H1 (cell line): ENCODE measurements at regions not wholly inside any gene's neighbourhood (a gene's known extent, or its start where the extent isn't known, plus 50 kb on each side); places are given as distances from the start of the nearest gene placed in this dataset.

Experiments used
- CTCF ChIA-PET: fragments of 300-600 bp; sonication (Branson Sonifier 250); formaldehyde crosslinking; loops from one replicate; lab custom pipeline; 2021; ENCODE audit not compliant: partially characterized antibody; lab: Charles Lee
- POLR2A ChIA-PET: fragments of 300-600 bp; sonication (Branson Sonifier 250); formaldehyde crosslinking; loops from one replicate; lab custom pipeline; 2021; ENCODE audit warnings: inconsistent platforms; ENCODE audit not compliant: partially characterized antibody; lab: Charles Lee
- DNase-seq, 2 experiments: peaks; one replicate each; pipeline versions ENCODE4 v3.0.0 to v3.0.0-alpha.2; 2010 to 2022; ENCODE audit warnings: low spot score in 2 of 2, low read depth in 1 of 2, mixed read lengths in 1 of 2
- FAIRE-seq: peaks from 2 replicates; lab custom pipeline; 2011; peaks lifted over from hg19 to GRCh38; lab: Jason Lieb, UNC
- H2AFZ ChIP-seq: 2 replicates; pipeline ENCODE4 v1.8.1; 2012; ENCODE audit warnings: low read length, inconsistent platforms
- H2AK5ac ChIP-seq: 2 replicates; pipeline ENCODE4 v1.6.1; 2013; ENCODE audit warnings: low read depth, low read length
- H2BK120ac ChIP-seq: replicated peaks from 2 replicates; pipeline ENCODE3; 2013; ENCODE audit warnings: low read depth, low read length, inconsistent platforms
- H2BK12ac ChIP-seq: 2 replicates; pipeline ENCODE4 v1.6.1; 2013; ENCODE audit warnings: low read depth, low read length
- H2BK15ac ChIP-seq: 2 replicates; pipeline ENCODE4 v1.6.1; 2013; ENCODE audit warnings: low read length
- H2BK20ac ChIP-seq: 2 replicates; pipeline ENCODE4 v1.6.1; 2013; ENCODE audit warnings: low read length
- H2BK5ac ChIP-seq: 2 replicates; pipeline ENCODE4 v1.6.1; 2013; ENCODE audit warnings: low read depth, low read length
- H3K14ac ChIP-seq: 2 replicates; pipeline ENCODE4 v1.6.1; 2013; ENCODE audit warnings: inconsistent platforms; ENCODE audit not compliant: insufficient read length
- H3K18ac ChIP-seq: 2 replicates; pipeline ENCODE4 v1.6.1; 2013; ENCODE audit warnings: low read length; ENCODE audit errors: extremely low read depth
- H3K23ac ChIP-seq: 2 replicates; pipeline ENCODE4 v1.6.1; 2013; ENCODE audit warnings: inconsistent platforms; ENCODE audit not compliant: insufficient read length
- H3K23me2 ChIP-seq: 2 replicates; pipeline ENCODE4 v1.6.1; 2013; ENCODE audit warnings: low read depth, low read length
- H3K27ac ChIP-seq: 2 replicates; pipeline ENCODE4 v1.6.1; 2011; ENCODE audit warnings: low read depth, low read length, inconsistent platforms
- H3K27me3 ChIP-seq, 4 experiments: replicated peaks in 1 of 4; 1 replicate in 1 of 4; 2 replicates in 3 of 4; pipeline versions ENCODE4 v1.6.1 to v1.8.1; 2011 to 2013; ENCODE audit warnings: low read length in 3 of 4, mild to moderate bottlenecking in 3 of 4, inconsistent platforms in 2 of 4, mixed read lengths in 2 of 4, moderate library complexity in 1 of 4; ENCODE audit not compliant: control insufficient read depth in 3 of 4, insufficient read depth in 3 of 4; ENCODE audit errors: extremely low read depth in 1 of 4
- H3K36me3 ChIP-seq, 4 experiments: 2 replicates each; pipeline versions ENCODE4 v1.6.1 to v1.8.1; 2011 to 2013; ENCODE audit warnings: mild to moderate bottlenecking in 4 of 4, low read length in 3 of 4, moderate library complexity in 2 of 4, control low read depth in 1 of 4, inconsistent platforms in 1 of 4; ENCODE audit not compliant: insufficient read depth in 4 of 4, control insufficient read depth in 2 of 4
- H3K4ac ChIP-seq: replicated peaks from 2 replicates; pipeline ENCODE3; 2013; ENCODE audit warnings: low read length, low read depth, mixed read lengths, inconsistent platforms; ENCODE audit not compliant: insufficient read length
- H3K4me1 ChIP-seq, 4 experiments: replicated peaks in 1 of 4; 1 replicate in 1 of 4; 2 replicates in 3 of 4; pipeline versions ENCODE4 v1.6.1 to v1.8.1; 2011 to 2013; ENCODE audit warnings: low read length in 3 of 4, inconsistent platforms in 2 of 4, mixed read lengths in 1 of 4; ENCODE audit not compliant: insufficient read depth in 4 of 4, control insufficient read depth in 3 of 4
- H3K4me2 ChIP-seq, 2 experiments: 2 replicates each; pipeline versions ENCODE4 v1.6.1 to v1.8.1; 2011 to 2013; ENCODE audit warnings: low read depth in 2 of 2, low read length in 2 of 2, control low read depth in 1 of 2, inconsistent platforms in 1 of 2, mild to moderate bottlenecking in 1 of 2; ENCODE audit not compliant: insufficient read depth in 1 of 2
- H3K4me3 ChIP-seq, 4 experiments: fragments of 200-600, 300-600 bp in 1 of 4; sonication (generic), shearing (Covaris generic), sonication (Bioruptor Twin) in 1 of 4; 2 replicates each; pipeline versions ENCODE4 v1.5.1 to v1.8.1; 2011 to 2016; ENCODE audit warnings: low read length in 4 of 4, low read depth in 3 of 4, control low read depth in 2 of 4, inconsistent platforms in 2 of 4, mild to moderate bottlenecking in 2 of 4, mixed read lengths in 1 of 4, moderate library complexity in 1 of 4; ENCODE audit not compliant: insufficient read depth in 2 of 4; ENCODE audit errors: extremely low read depth in 1 of 4
- H3K56ac ChIP-seq: replicated peaks from 2 replicates; pipeline ENCODE3; 2013; ENCODE audit warnings: low read depth, mild to moderate bottlenecking, mixed read lengths, low read length, inconsistent platforms; ENCODE audit not compliant: insufficient read length
- H3K79me1 ChIP-seq: 2 replicates; pipeline ENCODE4 v1.6.1; 2013; ENCODE audit warnings: low read depth, low read length, control low read depth
- H3K79me2 ChIP-seq, 2 experiments: 2 replicates each; pipeline versions ENCODE4 v1.6.1 to v1.8.1; 2012 to 2013; ENCODE audit warnings: low read length in 2 of 2, mild to moderate bottlenecking in 2 of 2, inconsistent platforms in 1 of 2; ENCODE audit not compliant: insufficient read depth in 2 of 2, control insufficient read depth in 1 of 2
- H3K9ac ChIP-seq, 4 experiments: replicated peaks in 1 of 4; 1 replicate in 1 of 4; 2 replicates in 3 of 4; pipeline versions ENCODE4 v1.6.1 to v1.8.1; 2011 to 2013; ENCODE audit warnings: low read depth in 3 of 4, low read length in 3 of 4, control low read depth in 2 of 4, mild to moderate bottlenecking in 2 of 4, moderate library complexity in 2 of 4, inconsistent platforms in 1 of 4; ENCODE audit errors: extremely low read depth in 1 of 4
- H3K9me3 ChIP-seq, 2 experiments: 2 replicates each; pipeline versions ENCODE4 v1.6.1 to v1.8.1; 2012 to 2013; ENCODE audit warnings: mild to moderate bottlenecking in 2 of 2, moderate library complexity in 2 of 2, control low read depth in 1 of 2, inconsistent platforms in 1 of 2, low read depth in 1 of 2, low read length in 1 of 2, mixed read lengths in 1 of 2; ENCODE audit not compliant: insufficient read depth in 2 of 2
- H4K20me1 ChIP-seq, 2 experiments: replicated peaks in 1 of 2; 2 replicates each; pipeline versions ENCODE3 to v1.8.1; 2011 to 2013; ENCODE audit warnings: inconsistent platforms in 2 of 2, low read length in 2 of 2, mild to moderate bottlenecking in 1 of 2; ENCODE audit not compliant: insufficient read depth in 2 of 2, control insufficient read depth in 1 of 2
- H4K5ac ChIP-seq: 2 replicates; pipeline ENCODE4 v1.6.1; 2013; ENCODE audit warnings: low read length, low read depth, mixed read lengths, inconsistent platforms; ENCODE audit not compliant: insufficient read length
- H4K8ac ChIP-seq: 2 replicates; pipeline ENCODE4 v1.8.0; 2013; ENCODE audit warnings: mild to moderate bottlenecking, moderate library complexity, low read length, inconsistent platforms; ENCODE audit not compliant: insufficient read depth; ENCODE audit errors: extremely low read depth
- H4K91ac ChIP-seq: replicated peaks from 2 replicates; pipeline ENCODE3; 2013; ENCODE audit warnings: low read length, mixed read lengths, inconsistent platforms; ENCODE audit not compliant: insufficient read length
- BACH1 ChIP-seq: IDR thresholded peaks from 2 replicates; pipeline ENCODE4 v1.6.1; 2012; ENCODE audit warnings: low read length, improper control_type of control experiment
- CEBPB ChIP-seq: IDR thresholded peaks from 2 replicates; pipeline ENCODE4 v1.6.1; 2012; ENCODE audit warnings: low read depth, low read length
- CTBP2 ChIP-seq: IDR thresholded peaks from 2 replicates; pipeline ENCODE4 v1.7.0; 2011; ENCODE audit warnings: borderline replicate concordance, mild to moderate bottlenecking, moderate library complexity, mixed read lengths, low read length; ENCODE audit not compliant: insufficient read depth, insufficient read length
- EZH2 ChIP-seq: fragments of 200-600 bp; sonication (generic); IDR thresholded peaks from 2 replicates; pipeline ENCODE4 v1.7.1; 2012; ENCODE audit warnings: low read depth, mild to moderate bottlenecking, moderate library complexity, low read length, inconsistent platforms; ENCODE audit not compliant: severe bottlenecking
- KDM1A ChIP-seq: fragments of 200-600, 300-600 bp; sonication (generic); IDR thresholded peaks from 2 replicates; pipeline ENCODE4 v1.7.1; 2016; ENCODE audit warnings: mild to moderate bottlenecking, low read length, borderline replicate concordance
- MAFK ChIP-seq: IDR thresholded peaks from 2 replicates; pipeline ENCODE4 v1.6.1; 2012; ENCODE audit warnings: low read depth, mild to moderate bottlenecking, improper control_type of control experiment, low read length
- SIN3A ChIP-seq, 2 experiments: IDR thresholded peaks in 1 of 2; conservative IDR thresholded peaks in 1 of 2; 2 replicates each; pipeline ENCODE4 v1.6.1; 2011 to 2012; ENCODE audit warnings: low read length in 2 of 2, improper control_type of control experiment in 1 of 2, low read depth in 1 of 2, mild to moderate bottlenecking in 1 of 2
- SP1 ChIP-seq: IDR thresholded peaks from 2 replicates; pipeline ENCODE4 v1.6.1; 2011; ENCODE audit warnings: low read depth, low read length
- SP2 ChIP-seq: IDR thresholded peaks from 2 replicates; pipeline ENCODE4 v1.6.1; 2012; ENCODE audit warnings: mild to moderate bottlenecking, low read length, inconsistent platforms
- TAF7 ChIP-seq: optimal IDR thresholded peaks from 2 replicates; pipeline ENCODE3; 2011; ENCODE audit warnings: low read depth, mild to moderate bottlenecking, inconsistent platforms, low read length, moderate library complexity, borderline replicate concordance
- ZNF274 ChIP-seq: IDR thresholded peaks from 2 replicates; pipeline ENCODE4 v1.7.0; 2012; ENCODE audit warnings: low read length, borderline replicate concordance; ENCODE audit errors: extremely low read depth
- WGBS, 2 experiments: shearing (Covaris generic) in 1 of 2; methylation state at CpG; one replicate each; pipeline versions ENCODE4 v1.1.6 to v1.1.7; 2013 to 2015; ENCODE audit warnings: low lambda C conversion rate in 2 of 2, mixed read lengths in 2 of 2, inconsistent platforms in 1 of 2, low coverage in 1 of 2, missing lambda C conversion rate in 1 of 2; ENCODE audit not compliant: insufficient replicate concordance in 2 of 2, insufficient coverage in 1 of 2, insufficient read length in 1 of 2; ENCODE audit errors: extremely low coverage in 1 of 2, missing lambda C conversion rate in 1 of 2; 5-methylcytosine and 5-hydroxymethylcytosine counted together
- TF ChIP-seq, protein P1 (sequence below): IDR thresholded peaks from 2 replicates; pipeline ENCODE4 v1.6.1; 2012; ENCODE audit warnings: inconsistent platforms

DNA sequence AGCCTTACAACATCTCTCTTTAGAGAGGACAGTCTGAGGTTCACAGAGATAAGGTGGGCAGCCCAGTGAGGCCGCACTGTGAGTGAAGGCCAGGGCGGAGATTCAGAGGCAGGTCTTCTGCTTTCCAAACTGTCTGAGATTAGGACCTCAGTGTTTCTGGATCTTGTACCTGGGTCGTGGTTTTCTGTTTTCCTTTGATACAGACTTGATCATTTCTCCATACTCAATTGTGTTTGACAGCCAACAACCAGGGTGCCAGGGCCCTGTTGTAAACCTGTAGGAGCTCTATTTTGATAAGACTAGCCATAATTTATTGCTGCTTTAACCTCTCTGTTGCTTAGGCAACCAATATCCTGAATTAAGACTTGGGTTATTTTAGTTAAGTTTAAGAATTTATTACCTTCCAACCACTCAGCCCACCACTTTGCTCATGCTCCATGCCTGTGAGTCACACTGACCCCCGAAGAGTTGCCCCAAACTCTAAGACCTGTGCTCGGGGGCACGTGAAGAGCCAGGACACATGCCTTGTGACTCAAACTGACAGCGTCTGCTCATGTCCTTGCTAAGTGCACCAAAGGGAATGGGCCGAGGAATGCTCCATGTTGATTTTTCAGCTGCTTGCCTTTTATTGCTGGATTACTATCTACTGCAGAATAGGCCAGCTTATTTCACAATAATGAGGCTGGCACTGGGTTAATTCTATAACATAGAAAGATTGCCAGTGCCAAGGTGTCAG is 248.6 kb downstream of the BCL2 start:
- Histone ChIP-seq H2BK5ac (no peak overlapping the region), H3K4me3 (no peak overlapping the region), H3K56ac (no peak overlapping the region), H3K18ac (no peak overlapping the region), H3K4me2 (no peak overlapping the region), H2AFZ (no peak overlapping the region), H3K27me3 (no peaks in the 10 kb centered on the region), H2BK12ac (no peak overlapping the region), H2BK15ac (no peak overlapping the region), H3K9ac (no peak overlapping the region), H3K14ac (no peak overlapping the region), H3K4me1 (peaks cover 0 to 3% (median 0%) of the 10 kb centered on the region in 4 experiments; a peak in 1 of 7 replicates), H3K9me3 (no peaks in the 10 kb centered on the region), H4K8ac (no peak overlapping the region), H3K36me3 (no peaks in the 10 kb centered on the region), H2AK5ac (no peak overlapping the region), H3K23me2 (0 out of 2 replicates have a peak, but pooled peaks cover 3% of the 10 kb centered on the region), H2BK120ac (no peak overlapping the region), H2BK20ac (no peak overlapping the region), H3K79me2 (no peaks in the 10 kb centered on the region), H4K91ac (no peak overlapping the region), H3K23ac (no peak overlapping the region), H3K4ac (no peak overlapping the region), H3K27ac (no peak overlapping the region), H4K20me1 (no peaks in the 10 kb centered on the region), H4K5ac (no peak overlapping the region), H3K79me1 (no peaks in the 10 kb centered on the region)
- CTCF ChIA-PET, result interaction anchor here (0.9 to 1.4 kb wide), 4 partner anchors 8 to 486 kb away, joined by 3 to 5 read pairs (median 4); no protein-coding TSS in a partner anchor
- FAIRE-seq (no peak), DNase-seq (no peak)
- POLR2A ChIA-PET, result no interaction called here
- WGBS, 2 experiments, result 87% methylated on average over 8 of the region's 8 CpGs; no CpG with 5 or more reads in 1 of the 2 experiments
- TF ChIP-seq KDM1A, result no peak
- TF ChIP-seq CEBPB, result no peak
- no peak for TF ChIP-seq EZH2
- no peak for TF ChIP-seq SP2
- TF ChIP-seq SP1, result no peak
- TF ChIP-seq SIN3A (conservative IDR thresholded peaks at IDR 0.05 in 1 of 2, IDR thresholded peaks at IDR 0.05 in 1 of 2; ENCODE audit: low read depth in 1 of 2, low read length in 2 of 2), result no peak
- TF ChIP-seq ZNF274, result no peak
- TF ChIP-seq, protein P1, sequence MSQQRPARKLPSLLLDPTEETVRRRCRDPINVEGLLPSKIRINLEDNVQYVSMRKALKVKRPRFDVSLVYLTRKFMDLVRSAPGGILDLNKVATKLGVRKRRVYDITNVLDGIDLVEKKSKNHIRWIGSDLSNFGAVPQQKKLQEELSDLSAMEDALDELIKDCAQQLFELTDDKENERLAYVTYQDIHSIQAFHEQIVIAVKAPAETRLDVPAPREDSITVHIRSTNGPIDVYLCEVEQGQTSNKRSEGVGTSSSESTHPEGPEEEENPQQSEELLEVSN, result no peak
- TF ChIP-seq CTBP2, result no peak
- no peak for TF ChIP-seq BACH1
- TF ChIP-seq MAFK, result no peak
- TF ChIP-seq TAF7, result no peak
